Right renal cortex interstitium (tissue), 3 donors: ENCODE measurements at regions not wholly inside any gene's neighbourhood (a gene's known extent, or its start where the extent isn't known, plus 50 kb on each side); places are given as distances from the start of the nearest gene placed in this dataset.

Experiments used
- DNase-seq, 3 donors: peaks; one replicate each; pipeline ENCODE4 v3.0.0-alpha.2; 2013; ENCODE audit warnings: low read depth in 3 of 3, low spot score in 2 of 3

- DNase-seq, result no peak
Observed at GRCh38 chr11:130638033-130638432, 189.6 kb downstream of the ADAMTS15 start.

- DNase-seq, result no peak
Observed at GRCh38 chr11:130638624-130639023, 190.2 kb downstream of the ADAMTS15 start.

- DNase-seq, result no peak
Observed at GRCh38 chr11:130639369-130639768, 190.9 kb downstream of the ADAMTS15 start.

GRCh38 chr11:130640526-130640925 is 192.1 kb downstream of the ADAMTS15 start:
- no peak for DNase-seq

- no peak for DNase-seq
Observed at GRCh38 chr11:130641876-130642275, 193.4 kb downstream of the ADAMTS15 start.

- no peak for DNase-seq
Observed at GRCh38 chr11:130642994-130643393, 194.5 kb downstream of the ADAMTS15 start.

GRCh38 chr11:130644187-130644586 is 195.7 kb downstream of the ADAMTS15 start:
- DNase-seq, result no peak

GRCh38 chr11:130645164-130645842 is 196.9 kb downstream of the ADAMTS15 start:
- no peak for DNase-seq

GRCh38 chr11:130645843-130646197 is 197.4 kb downstream of the ADAMTS15 start:
- no peak for DNase-seq

GRCh38 chr11:130646881-130647280 is 198.4 kb downstream of the ADAMTS15 start:
- no peak for DNase-seq

- no peak for DNase-seq
Observed at GRCh38 chr11:130647371-130647770, 198.9 kb downstream of the ADAMTS15 start.

GRCh38 chr11:130649801-130650200 is 201.4 kb downstream of the ADAMTS15 start:
- DNase-seq, result no peak

GRCh38 chr11:130650456-130651030 is 202.1 kb downstream of the ADAMTS15 start:
- no peak for DNase-seq

- no peak for DNase-seq
Observed at GRCh38 chr11:130651066-130651855, 202.8 kb downstream of the ADAMTS15 start.

- no peak for DNase-seq
Observed at GRCh38 chr11:130652671-130653335, 204.4 kb downstream of the ADAMTS15 start.

- DNase-seq, result peak; percentile 53 to 79 (median 66)
Observed at GRCh38 chr11:130653838-130654636, 205.6 kb downstream of the ADAMTS15 start.

GRCh38 chr11:130655300-130655699 is 206.9 kb downstream of the ADAMTS15 start:
- DNase-seq, result no peak

- DNase-seq, result no peak
Observed at GRCh38 chr11:130666781-130667251, 218.4 kb downstream of the ADAMTS15 start.

- no peak for DNase-seq
Observed at GRCh38 chr11:130668751-130669150, 220.3 kb downstream of the ADAMTS15 start.

GRCh38 chr11:130670200-130670599 is 221.8 kb downstream of the ADAMTS15 start:
- DNase-seq, result no peak
